ENCODE measurements at regions not wholly inside any gene's neighbourhood (a gene's known extent, or its start where the extent isn't known, plus 50 kb on each side); places are given as distances from the start of the nearest gene placed in this dataset.
"Not testable (repeated sequence)": the region's sequence is repeated elsewhere in the genome, so short reads cannot be mapped to it uniquely, and the experiment has no call there.

DNA sequence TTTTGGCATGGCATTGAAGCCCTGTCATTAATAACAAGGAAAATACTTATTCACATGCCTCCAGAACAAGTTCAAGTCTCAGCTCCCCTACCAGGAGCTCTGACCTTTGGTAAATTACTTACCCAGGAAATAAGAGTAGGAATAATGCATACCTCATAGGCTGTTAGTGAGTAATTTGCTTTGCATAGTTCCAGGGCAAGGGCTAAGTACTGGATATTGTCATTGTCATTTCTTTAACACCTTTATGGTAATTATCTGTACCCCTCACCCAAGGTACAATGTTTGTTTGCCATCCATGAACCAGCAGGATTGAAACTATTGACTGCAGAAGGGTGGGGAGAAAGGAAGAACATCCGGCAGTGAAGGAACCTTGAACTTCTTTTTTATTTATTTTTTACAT lies 148.5 kb downstream of the SOX2 start:
- no peak for DNase-seq

DNA sequence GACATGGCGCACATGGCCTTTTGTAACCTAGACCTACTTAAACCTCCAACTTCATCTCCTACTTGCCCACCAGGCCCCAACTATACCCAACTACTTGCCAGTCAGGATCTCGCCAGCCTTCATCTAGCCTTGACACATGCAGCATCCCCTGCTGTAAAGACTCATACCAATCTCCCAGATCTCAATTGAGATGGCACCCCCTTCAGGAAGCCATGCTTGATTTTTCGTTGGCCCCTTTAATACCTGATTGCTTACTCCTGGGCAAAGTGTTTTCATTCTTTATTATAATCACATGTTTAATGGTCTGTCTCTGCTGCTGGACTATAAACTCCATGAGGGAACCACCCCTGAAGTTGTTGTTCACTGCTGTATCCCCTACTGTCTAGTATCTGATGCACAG lies 150.8 kb downstream of the SOX2 start:
- no peak for DNase-seq

DNA sequence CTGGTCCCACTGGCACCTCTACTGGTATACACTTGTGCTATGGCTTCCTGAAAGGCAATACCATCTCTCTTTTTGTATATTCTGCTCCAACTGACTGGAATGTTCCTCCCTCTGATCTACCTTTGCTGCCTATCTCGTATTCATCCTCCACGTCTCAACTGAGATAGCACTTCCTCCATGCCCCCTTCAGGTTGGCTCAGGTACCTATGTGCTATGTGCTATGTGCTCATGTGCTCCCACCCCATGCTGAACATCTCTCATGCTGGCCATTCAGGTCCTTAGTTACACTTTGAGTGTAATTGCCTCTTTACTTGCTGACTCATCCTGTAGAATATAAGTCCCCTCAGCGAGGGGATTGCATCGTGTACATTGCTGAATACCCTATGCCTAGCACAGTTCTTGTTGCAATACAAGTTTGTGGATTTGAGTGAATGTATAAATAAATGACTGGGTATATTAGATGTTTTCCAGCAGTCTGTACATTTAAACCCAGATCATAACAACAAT lies 156.9 kb downstream of the SOX2 start:
- DNase-seq = no peak

DNA sequence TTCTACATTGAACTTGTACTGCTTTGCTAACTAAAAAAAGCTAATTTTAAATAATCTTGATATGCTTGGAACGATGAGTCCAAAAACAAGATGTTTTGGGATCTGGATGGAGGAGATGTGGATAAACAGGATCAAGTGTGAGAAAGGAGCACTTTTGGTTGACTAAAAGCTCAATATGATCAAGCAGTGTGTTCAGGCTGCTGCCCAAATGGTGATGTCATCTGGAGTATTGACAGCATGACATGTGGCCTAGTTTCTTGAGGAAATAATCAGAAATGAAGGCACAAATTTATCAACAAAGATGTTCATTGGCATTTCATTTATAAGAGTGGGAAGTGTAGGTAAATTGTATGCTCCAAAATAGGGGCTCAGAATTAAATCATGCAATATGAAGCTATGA lies 161.2 kb downstream of the SOX2 start:
- no peak for DNase-seq

DNA sequence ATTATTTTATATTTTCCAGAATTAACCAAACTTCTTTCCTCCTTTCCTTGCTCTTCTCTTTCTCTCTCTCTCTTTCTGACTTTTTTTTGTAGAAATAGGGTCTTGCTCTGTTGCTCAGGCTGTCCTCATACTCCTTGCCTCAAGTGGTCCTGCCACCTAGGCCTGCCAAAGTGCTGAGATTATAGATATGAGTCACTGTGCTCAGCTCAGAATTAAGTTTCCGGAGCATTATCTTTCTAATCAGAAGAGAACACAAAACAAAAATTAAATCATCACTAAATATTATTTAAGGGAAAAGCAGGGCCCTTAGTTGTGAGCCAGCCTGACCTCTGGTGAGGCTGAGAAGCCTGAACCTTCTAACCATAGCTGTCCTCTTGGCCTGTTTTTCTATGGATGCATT lies 168.2 kb downstream of the SOX2 start:
- DNase-seq = no peak

DNA sequence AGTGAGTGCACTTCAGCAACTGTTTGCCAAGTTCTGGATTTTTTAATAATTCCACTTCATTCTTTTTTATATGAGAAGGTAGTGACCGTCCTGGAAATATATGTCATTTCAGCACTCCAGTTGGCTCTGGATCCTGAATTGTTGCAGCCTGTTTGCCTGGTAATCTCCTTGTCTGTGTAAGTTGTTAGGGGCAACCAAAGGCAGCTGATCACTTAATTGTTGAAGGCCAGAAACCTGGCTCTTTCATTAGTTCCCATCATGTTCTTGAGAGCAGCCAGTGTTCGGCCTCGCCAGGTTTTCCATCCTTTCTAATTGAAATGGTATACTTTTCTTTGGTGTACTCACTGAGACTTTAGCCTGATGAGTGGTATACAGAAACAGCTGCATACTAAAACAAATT lies 168.6 kb downstream of the SOX2 start:
- DNase-seq = no peak

DNA sequence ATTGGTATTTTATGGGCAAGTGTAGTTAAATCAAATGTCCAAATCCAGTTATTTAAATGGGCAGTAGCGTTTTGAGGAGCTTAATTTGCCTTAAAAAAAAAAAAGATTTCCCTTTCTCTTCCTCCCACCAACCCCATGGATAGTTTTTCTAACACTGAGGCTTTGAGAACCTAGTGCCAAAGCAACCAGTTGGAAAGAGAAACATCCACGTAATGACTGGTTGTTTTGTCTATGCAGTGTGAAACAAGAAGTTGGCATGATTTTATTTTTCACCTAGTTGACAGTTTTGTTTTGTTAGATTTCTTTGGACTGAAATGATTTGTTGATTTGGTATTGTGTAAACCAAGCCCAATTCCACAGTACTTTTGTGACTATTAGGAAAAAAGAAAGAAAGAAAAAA lies 170.0 kb downstream of the SOX2 start:
- no peak for DNase-seq

DNA sequence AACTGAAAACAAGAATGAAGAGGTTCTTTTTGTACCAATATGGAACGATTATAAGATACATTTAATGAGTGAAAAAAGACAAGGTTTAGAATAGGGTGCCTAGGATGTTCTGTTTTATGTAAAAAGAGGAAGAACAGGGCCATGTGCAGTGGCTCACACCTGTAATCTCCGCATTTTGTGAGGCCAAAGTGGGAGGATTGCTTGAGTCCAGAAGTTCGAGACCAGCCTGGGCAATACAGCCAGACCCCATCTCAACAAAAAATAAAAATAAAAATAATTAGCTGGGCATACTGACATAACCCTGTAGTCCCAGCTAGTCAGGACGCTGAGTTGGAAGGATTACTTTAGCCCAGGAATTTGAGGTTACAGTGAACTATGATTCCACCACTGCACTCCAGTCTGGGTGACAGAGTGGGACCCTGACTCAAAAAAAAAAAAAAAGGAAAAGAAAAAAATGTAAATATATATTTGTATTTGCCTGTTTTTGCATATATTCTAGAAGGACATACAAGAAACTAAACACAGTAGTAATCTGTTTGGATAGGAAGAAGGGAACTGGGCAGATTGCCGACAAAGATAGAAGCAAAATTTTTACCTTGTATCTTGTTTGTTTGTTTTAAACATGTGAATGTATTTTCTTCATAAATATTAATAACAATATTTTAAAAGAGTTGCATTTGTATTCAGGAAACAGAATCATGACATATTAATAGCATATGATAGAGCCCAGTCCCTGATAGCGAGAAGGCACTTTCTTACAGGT lies 174.3 kb downstream of the SOX2 start:
- no peak for DNase-seq

DNA sequence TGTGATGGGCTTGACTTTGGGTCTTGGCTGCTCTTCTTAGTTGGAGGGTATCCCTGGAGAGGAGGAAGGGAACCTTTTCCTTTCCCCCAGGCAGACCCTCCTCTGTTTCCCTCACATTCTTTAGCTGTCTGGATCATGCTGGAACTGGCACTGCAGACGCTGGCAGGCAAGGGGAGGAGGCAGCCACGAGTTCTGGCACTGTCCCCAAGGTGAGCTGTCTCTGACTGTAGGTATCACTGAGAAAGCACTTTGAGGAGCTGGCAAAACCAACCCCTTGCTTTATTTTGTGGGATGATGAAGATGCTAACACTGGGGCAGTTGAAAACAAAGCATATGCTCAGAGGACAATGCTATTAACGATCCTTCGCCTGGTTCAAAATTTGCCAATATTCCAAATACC lies 175.0 kb downstream of the SOX2 start:
- no peak for DNase-seq

DNA sequence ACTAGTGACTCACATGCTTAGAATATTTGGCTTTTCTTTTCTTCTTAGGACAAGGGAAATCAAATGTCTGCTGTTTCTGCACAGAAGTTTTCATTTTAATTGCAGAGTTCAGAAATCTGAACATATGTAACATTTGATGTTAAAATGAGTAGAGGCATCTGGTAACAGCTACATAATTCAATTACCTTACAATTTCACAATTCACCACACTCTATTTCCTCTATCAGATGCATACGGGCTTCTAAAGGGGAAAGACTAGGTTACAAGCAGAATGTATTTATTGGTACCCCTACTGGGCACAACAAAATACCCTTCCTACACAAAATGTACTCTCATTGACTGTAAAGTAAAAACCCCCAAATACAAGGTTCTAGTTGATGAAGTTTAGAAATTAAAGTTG lies 176.0 kb downstream of the SOX2 start:
- DNase-seq = no peak

DNA sequence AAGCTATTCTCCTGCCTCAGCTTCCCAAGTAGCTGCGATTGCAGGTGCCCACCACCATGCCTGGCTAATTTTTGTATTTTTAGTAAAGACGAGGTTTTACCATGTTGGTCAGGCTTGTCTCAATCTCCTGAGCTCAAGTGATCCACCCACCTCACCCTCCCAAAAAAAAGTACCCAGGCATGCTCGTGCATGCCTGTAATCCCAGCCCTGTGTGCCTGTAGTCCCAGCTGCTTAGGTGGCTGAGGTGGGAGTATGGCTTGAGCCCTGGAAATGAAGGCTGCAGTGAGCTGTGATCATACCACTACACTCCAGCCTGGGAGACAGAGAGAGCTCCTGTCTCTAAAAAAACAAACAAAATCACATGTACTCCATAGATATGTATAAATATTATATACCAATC lies 176.5 kb downstream of the SOX2 start:
- no peak for DNase-seq

DNA sequence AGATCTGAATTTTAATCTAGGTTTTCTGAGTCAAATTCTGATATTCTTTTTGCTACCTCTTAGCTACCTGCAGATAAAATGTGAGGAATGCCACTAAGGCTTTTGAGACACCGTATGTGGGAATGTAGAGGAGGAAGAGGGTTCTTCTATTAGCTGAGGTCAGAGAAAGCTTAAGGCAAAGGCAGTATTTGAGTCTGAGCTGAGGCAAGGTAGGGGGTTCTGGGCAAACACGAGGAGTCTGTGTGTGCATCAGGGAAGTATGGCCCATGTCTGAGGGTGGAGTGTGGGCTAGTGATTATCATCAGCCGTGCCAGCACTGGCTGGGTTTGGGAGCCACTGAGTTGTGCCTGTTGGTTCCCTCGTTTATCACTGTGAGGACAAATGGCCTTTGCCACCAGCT lies 181.1 kb downstream of the SOX2 start:
- DNase-seq = no peak

DNA sequence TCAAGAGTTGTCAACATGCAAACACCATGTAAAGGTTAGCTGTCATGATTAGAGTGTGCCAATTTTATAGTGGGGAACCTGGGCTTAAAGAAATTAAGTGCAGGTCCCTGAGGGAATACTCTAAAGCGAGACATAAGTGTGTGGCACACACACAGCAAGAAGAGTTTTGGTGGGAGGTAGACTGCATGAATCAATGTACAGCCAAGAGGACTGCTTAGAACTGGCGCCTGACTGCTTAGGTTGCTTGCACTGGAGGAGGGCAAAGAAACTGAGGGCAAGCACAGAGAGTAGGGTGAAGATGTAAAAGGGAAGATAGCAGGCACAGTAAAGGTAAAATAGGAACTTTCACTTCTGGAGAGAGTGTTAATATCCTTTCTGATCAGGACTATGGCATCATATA lies 184.9 kb downstream of the SOX2 start:
- DNase-seq = no peak

DNA sequence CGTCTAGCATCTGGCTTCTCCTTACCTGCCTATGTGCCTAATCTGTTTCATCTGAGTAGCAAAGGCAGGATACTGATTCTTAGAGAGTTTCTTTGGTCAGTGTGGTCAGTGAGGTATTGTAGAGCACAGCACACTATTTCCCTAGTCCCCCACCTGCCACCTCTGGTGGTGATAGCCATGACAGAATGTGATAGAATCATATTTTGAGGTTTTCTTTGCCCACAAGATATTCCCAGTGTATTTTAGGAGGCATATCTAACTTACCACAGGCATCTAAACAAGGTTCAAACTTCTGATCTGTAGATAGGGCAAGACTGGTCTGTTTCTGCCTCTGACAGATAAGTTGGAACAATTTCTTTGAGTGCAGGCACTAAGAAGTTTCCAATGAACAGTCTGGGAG lies 188.0 kb downstream of the SOX2 start:
- DNase-seq = peak; percentile 32

DNA sequence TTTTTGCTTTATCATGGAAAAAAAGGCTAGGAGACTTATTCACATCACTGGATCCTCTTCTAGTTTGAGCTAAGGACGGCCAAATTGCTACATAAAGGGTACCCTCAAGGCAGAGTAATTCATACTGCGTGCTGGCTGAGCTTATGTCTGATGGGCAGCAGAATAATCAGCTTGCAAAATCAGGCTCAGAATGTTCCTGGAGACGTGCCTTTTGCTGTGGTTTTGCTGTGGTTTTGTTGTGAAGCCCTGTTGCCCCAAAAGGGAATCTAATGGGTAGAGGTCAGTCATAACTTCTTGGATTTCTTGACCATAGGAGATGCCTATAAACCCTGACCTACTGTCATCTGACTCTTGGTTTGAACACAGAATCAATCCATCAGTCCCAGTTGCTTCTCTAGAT lies 189.9 kb downstream of the SOX2 start:
- DNase-seq = no peak

DNA sequence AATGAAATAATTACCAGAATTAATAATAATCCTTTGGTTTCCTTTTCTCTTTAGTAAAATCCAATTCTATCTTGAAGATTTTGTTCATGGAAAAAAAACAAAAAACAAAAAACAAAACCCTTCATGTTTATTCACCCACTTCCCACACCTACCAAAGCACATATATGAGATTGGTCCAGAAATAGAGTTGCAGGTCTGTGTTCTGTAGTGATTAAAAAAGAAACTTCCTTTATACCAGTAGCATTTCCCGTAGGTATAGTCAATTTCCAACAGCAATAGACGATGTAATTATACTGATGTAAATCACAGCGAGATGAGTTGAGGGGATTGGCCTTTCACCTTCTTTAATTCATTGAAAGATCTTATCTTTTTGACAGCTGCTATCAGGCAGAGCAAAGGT lies 194.6 kb downstream of the SOX2 start:
- DNase-seq = no peak

DNA sequence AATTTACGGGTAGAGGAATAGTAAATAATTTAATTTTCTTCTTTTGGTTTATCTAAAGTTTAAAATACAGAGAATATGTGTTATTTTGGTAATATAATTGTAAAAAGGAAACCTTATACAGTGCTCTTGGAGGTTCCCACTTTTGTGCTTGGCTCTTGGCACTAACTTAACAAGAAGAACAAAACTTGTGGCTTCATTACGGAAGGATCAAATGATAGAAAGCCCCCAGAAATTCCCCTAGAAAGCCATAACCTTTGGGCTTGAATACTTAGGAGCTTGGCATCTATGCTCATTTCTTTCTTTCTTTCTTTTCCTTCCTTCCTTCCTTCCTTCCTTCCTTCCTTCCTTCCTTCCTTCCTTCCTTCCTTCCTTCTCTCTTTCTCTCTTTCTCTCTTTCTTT lies 197.5 kb downstream of the SOX2 start:
- DNase-seq = no peak

DNA sequence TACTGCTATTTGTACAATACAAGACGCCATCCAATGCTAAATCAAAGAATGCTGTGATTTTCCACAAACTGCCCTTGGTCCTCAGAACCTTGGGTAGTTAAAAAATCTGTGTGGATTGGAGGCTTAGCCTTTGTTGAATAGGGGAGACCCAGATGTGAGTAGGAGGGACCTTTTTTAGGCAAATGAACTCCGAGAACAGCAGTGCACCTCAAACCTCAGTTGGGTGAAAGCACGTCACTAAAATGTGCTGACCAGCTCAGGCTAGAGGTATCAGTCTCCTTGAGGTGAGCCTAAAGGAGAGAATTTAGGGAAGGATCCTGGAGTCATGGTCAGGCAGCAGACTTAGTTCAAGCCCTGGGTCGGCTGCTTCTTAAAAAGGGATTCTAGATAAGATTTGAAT lies 200.7 kb downstream of the SOX2 start:
- DNase-seq = no peak

DNA sequence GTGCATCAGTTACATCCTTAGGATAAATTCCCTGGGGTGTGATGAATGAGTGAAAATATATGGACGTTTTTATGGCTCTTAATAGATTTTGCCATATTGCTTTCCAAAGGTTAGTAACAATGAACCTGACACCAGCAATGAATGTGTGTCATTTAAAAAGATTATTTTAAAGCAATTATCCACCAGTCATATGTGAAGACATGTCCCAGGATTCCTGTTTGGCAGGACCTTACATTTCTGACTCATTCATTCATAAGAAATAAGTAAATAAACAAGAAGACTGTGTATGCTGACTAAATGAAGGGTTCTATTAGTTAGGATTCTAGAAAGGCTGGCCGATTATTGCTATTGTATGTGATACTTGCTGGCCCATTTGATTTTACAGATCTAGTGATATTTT lies 201.5 kb downstream of the SOX2 start:
- DNase-seq = no peak

DNA sequence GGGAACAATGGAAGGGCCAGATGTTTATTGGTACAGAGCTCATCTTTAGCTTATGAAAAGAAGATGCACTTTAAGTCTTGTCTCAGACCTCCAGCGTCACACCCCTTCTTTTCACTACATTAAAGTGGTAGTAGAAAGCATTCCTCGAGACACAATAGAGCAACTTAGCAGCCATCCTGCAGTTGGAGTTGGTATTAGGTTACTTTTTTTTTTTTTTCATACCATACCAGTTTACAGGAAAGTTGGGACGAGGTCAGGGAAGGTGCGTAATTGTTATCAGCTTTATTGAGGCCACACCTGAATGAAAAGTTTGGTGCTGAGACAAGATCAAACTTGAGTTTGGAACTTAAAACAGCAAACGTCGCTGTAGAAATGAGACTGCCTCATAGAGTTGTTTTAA lies 203.8 kb downstream of the SOX2 start:
- DNase-seq = no peak

DNA sequence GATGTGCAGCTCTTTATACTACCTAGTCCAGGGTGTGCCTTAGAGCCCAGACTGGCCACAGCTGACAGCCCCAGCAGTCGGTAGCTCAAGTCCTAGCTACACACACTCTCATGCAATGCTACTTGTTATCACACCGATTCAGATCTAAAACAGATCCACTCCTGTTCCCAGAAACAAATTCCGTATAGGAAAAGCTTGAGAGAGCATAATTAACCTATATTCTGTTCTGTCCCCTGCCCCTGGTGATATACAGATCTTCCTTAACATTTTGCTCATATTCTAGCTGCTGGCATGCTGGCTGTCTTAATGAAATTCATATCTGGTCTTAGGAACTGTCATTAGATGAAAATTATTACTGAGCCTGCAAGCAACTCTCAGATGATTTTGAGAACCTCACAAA lies 204.3 kb downstream of the SOX2 start:
- no peak for DNase-seq

DNA sequence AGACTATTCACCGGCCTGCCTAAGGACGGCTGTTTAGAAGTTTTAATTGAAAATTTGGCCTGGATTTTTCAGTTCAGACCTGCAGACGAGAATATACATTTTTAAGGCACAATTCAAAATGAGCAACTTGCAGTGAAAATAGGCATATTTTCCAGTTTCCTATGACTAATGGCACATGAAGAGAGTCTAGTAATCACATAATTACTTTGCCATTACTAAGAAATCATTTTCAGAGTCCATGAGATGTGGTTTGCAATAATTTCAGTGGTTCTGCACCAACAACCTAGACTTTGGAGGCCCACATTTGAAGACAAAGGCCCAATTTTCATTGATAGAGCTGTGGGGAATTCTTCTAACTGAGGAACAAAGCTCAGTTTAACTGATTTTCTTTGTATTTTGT lies 205.3 kb downstream of the SOX2 start:
- no peak for DNase-seq

DNA sequence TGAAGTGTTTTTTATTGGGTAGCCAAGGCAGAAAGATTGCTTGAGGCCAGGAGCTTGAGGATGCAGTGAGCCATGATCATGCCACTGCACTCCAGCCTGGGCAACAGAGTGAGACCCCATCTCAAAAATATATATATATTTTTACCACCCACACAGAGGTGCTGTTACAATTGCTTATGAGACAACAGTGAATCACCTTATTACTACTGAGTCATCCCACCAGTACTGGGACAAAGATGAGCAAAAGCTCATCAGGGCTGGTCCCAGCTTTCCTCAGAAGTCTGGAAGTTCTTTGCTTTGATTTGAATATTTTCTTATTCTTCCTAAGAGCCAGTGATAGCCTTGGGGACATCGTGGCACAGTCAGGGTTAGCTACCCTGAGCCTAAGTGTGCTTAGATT lies 207.7 kb downstream of the SOX2 start:
- no peak for DNase-seq

DNA sequence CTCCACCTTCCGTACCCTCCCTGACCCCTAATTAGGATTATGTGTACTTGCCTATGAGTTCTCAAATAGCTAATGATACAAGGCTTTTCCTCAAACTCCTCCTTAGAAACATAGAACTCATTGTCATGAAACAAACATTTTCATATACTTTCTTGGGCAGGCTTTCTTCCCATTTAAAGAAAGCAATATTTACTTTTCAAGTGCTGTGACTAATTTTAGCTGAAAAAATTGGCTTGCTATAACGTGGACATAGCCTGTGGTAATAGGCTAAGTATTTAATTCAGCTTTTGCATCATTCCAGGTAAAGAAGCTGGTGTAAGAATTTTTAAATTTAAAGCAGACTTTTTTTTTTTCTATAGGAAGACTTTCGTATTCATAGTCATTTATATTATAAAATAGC lies 208.7 kb downstream of the SOX2 start:
- no peak for DNase-seq

DNA sequence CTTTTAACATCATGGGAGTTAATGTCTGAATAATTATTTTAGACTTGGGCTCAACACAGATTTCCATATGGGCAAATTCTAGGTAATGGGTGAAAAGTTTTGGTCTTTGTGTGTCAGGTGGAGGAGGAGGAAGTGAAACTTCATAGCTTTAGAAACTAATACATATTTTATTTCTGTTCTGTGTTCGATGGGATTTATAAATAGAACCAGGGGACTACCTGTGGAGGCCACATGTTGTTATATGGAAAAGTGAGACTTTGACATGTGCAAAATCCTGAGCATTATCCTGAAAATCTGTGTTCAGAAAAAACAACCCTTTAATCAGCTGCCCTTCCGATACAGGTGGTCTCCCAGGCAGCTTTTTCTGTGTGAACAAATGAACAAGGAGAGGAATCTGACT lies 209.5 kb downstream of the SOX2 start:
- DNase-seq = no peak

DNA sequence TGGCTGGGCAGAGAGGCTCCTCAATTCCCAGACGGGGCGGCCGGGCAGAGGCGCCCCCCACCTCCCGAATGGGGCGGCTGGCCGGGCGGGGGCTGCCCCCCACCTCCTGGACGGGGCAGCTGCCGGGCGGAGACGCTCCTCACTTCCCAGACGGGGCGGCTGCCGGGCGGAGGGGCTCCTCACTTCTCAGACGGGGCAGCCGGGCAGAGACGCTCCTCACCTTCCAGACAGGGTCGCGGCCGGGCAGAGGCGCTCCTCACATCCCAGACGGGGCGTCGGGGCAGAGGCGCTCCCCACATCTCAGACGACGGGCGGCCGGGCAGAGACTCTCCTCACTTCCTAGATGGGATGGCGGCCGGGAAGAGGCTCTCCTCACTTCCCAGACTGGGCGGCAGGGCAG lies 214.1 kb downstream of the SOX2 start:
- not testable (repeated sequence) for DNase-seq
